ENCODE measurements at regions not wholly inside any gene's neighbourhood (a gene's known extent, or its start where the extent isn't known, plus 50 kb on each side); places are given as distances from the start of the nearest gene placed in this dataset.

DNA sequence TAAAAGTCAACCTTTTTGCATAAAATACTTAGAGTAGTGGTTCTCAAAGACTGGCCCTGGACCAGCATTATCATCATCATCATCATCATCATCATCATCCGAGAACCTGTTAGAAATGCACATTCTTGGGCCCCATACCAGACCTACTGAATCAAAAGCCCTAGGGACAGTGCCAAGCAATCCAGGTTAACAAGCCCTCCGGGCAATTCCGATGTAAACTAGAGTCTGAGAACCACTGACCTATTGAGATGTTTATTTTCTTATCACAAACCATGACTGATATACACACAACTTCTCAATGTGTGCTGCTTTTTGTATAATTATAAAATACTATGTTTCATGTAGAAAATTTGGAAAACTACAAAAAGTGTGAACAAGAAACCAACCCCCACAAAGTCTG lies 133.4 kb upstream of the GATB start:
- Histone ChIP-seq H3K36me3 (no peaks in the 10 kb centered on the region), H3K4me3 (no peak overlapping the region), H3K27ac (no peak overlapping the region), H3K27me3 (no peaks in the 10 kb centered on the region), H3K4me1 (no peaks in the 10 kb centered on the region), H3K9me3 (no peaks in the 10 kb centered on the region)
- WGBS, 4 donors, result 89 to 93% (median 91%) methylated on average over 3 of the region's 3 CpGs
- ATAC-seq, result no peak
- intact Hi-C loops (cut with DNase I), result no loop called here
- no peak for TF ChIP-seq POLR2A (IDR thresholded peaks at IDR 0.05)
- TF ChIP-seq, protein P1, sequence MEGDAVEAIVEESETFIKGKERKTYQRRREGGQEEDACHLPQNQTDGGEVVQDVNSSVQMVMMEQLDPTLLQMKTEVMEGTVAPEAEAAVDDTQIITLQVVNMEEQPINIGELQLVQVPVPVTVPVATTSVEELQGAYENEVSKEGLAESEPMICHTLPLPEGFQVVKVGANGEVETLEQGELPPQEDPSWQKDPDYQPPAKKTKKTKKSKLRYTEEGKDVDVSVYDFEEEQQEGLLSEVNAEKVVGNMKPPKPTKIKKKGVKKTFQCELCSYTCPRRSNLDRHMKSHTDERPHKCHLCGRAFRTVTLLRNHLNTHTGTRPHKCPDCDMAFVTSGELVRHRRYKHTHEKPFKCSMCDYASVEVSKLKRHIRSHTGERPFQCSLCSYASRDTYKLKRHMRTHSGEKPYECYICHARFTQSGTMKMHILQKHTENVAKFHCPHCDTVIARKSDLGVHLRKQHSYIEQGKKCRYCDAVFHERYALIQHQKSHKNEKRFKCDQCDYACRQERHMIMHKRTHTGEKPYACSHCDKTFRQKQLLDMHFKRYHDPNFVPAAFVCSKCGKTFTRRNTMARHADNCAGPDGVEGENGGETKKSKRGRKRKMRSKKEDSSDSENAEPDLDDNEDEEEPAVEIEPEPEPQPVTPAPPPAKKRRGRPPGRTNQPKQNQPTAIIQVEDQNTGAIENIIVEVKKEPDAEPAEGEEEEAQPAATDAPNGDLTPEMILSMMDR (IDR thresholded peaks at IDR 0.05), result no peak
- DNase-seq, result no peak

DNA sequence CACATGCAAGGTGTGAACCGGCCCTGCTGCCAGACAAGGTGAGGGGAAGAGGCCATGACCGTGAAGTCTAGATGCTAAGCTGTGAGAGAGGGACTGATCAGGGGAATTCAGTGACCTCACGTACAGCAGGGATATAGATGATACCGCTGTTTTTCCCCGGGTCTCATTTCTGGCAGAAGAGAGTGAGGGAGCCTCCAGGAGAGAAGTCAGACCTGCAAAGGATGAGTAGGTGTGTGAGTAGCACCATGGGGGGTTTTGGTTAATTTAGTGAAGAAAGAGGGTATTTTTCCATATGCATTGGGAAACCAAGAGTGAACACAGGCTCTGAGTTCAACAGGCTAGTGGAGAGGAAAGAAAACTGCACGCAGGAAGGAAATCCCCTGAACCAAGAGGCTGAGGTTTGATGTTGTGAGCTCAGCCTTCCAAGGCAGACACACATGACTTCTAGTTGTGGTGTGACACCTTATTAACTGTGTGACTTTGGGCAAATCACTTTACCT lies 127.6 kb upstream of the GATB start:
- DNase-seq, result no peak
- Histone ChIP-seq H3K4me1 (peaks cover 0 to 6% (median 0%) of the 10 kb centered on the region in 12 donors), H3K4me3 (no peak overlapping the region), H3K27me3 (no peaks in the 10 kb centered on the region), H3K36me3 (no peaks in the 10 kb centered on the region), H3K27ac (no peak overlapping the region), H3K9me3 (peaks cover 0 to 2% (median 0%) of the 10 kb centered on the region in 12 donors)
- intact Hi-C loops (cut with DNase I), result no loop called here
- WGBS, 4 donors, result 91 to 97% (median 93%) methylated on average over 6 of the region's 6 CpGs
- ATAC-seq, result no peak
- no peak for TF ChIP-seq POLR2A (IDR thresholded peaks at IDR 0.05)
- TF ChIP-seq, protein P1 (IDR thresholded peaks at IDR 0.05), result no peak

DNA sequence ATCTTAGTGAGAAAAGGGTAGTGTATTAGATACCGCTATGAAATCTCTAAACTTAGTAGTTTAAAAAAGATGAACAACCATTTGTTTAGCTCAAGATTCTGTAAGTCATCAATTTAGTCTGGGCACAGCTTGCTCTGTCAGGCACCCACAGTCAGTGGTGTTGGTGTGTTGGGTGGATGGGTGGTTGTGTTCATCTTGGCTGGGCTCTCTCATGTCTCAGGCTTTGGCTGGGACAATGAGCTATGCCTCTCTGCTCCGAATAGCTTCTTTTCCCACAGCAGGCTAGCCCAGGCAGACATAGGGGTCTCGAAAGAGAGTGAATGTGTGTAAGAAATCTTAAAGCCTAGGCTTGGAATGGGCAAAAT lies 127.0 kb upstream of the GATB start:
- peaks cover 0 to 6% (median 0%) of the 10 kb centered on the region in 12 donors for H3K4me1 ChIP-seq
- DNase-seq, result no peak
- no peaks in the 10 kb centered on the region for H3K36me3 ChIP-seq
- no peak overlapping the region for H3K27ac ChIP-seq
- H3K4me3 ChIP-seq, result no peak overlapping the region
- no peaks in the 10 kb centered on the region for H3K27me3 ChIP-seq
- ATAC-seq, result no peak
- H3K9me3 ChIP-seq, result peaks cover 0 to 2% (median 0%) of the 10 kb centered on the region in 12 donors
- 89 to 95% (median 92%) methylated on average over 3 of the region's 3 CpGs for WGBS, 4 donors
- TF ChIP-seq POLR2A (IDR thresholded peaks at IDR 0.05), result no peak
- TF ChIP-seq, protein P1 (IDR thresholded peaks at IDR 0.05), result no peak
- intact Hi-C loops (cut with DNase I), result no loop called here

DNA sequence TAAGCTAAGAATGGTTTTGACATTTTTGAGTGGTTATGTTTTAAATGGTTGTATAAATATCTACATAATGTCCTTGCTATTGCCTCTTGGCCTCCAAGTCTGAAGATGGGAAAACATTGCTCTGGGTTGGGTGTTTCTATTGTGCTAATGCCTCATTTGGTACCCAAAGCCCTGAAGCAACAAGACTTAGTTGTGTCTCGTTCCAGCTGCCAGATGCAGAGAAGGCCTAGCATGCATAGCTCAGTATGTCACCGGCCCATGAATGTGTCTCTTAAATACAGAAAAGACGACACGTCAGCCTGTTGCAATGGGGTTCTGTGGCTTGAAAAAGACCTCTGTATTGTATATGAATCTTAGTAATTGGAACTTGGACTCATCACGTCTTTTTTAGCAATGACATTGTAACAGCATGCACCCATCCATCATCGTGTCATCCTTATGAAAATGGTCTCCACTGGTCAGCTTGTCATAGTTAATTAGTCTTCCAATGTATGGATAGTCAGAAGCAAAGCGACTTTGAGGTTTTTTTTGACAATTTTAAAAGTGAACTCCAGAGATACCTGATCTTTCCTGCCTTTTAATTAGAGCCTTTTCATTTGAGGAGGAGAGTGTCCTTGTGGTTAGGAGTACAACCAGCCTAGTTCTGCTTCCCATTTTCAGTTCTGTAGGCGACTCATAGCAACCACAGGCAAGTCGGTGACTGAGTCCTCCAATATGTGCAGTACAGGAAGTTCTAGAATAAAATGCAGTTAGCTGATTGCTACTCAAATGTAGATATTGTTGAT lies 126.4 kb upstream of the GATB start:
- TF ChIP-seq POLR2A (IDR thresholded peaks at IDR 0.05), result no peak
- TF ChIP-seq, protein P1 (IDR thresholded peaks at IDR 0.05), result no peak
- ATAC-seq (no peak), DNase-seq (no peak)
- no peaks in the 10 kb centered on the region for H3K27me3 ChIP-seq
- intact Hi-C loops (cut with DNase I), result no loop called here
- peaks cover 0 to 2% (median 0%) of the 10 kb centered on the region in 12 donors for H3K9me3 ChIP-seq
- H3K4me1 ChIP-seq, result peaks cover 0 to 6% (median 0%) of the 10 kb centered on the region in 12 donors
- H3K4me3 ChIP-seq, result no peak overlapping the region
- no peaks in the 10 kb centered on the region for H3K36me3 ChIP-seq
- H3K27ac ChIP-seq, result no peak overlapping the region
- WGBS, 4 donors, result 82 to 89% (median 86%) methylated on average over 9 of the region's 9 CpGs
